Hepatocyte (in vitro differentiated cells): ENCODE measurements at regions not wholly inside any gene's neighbourhood (a gene's known extent, or its start where the extent isn't known, plus 50 kb on each side); places are given as distances from the start of the nearest gene placed in this dataset.
"Not testable (repeated sequence)": the region's sequence is repeated elsewhere in the genome, so short reads cannot be mapped to it uniquely, and the experiment has no call there.

ENCODE experiments used
- DNase-seq: peaks from one replicate; pipeline ENCODE4 v3.0.0-alpha.2; 2016; ENCODE audit warnings: low spot score
- H2AFZ ChIP-seq: fragments of 200-600 bp; sonication (generic); 2 replicates; pipeline ENCODE4 v1.6.0; 2016; ENCODE audit warnings: antibody characterized with exemption, mild to moderate bottlenecking
- H3K27ac ChIP-seq: fragments of 200-600 bp; sonication (generic); 2 replicates; pipeline ENCODE4 v1.5.1; 2016; ENCODE audit warnings: mild to moderate bottlenecking
- H3K27me3 ChIP-seq: fragments of 200-600 bp; sonication (generic); 2 replicates; pipeline ENCODE4 v1.6.1; 2016
- H3K36me3 ChIP-seq: fragments of 200-600 bp; sonication (generic); replicated peaks from 2 replicates; pipeline ENCODE4 v1.5.1; 2016; ENCODE audit warnings: low read depth; ENCODE audit not compliant: insufficient read depth
- H3K4me1 ChIP-seq: fragments of 200-600 bp; sonication (generic); 2 replicates; pipeline ENCODE4 v1.5.1; 2016; ENCODE audit warnings: mild to moderate bottlenecking, moderate library complexity; ENCODE audit not compliant: insufficient read depth
- H3K4me2 ChIP-seq: fragments of 200-600 bp; sonication (generic); 2 replicates; pipeline ENCODE4 v1.6.0; 2016
- H3K4me3 ChIP-seq: fragments of 200-600 bp; sonication (generic); 2 replicates; pipeline ENCODE4 v1.5.1; 2016; ENCODE audit warnings: mild to moderate bottlenecking
- H3K79me2 ChIP-seq: fragments of 200-600 bp; sonication (generic); 2 replicates; pipeline ENCODE4 v1.6.0; 2017; ENCODE audit warnings: mild to moderate bottlenecking
- H3K9me2 ChIP-seq: fragments of 200-600 bp; sonication (generic); replicated peaks from 2 replicates; pipeline ENCODE4 v1.6.0; 2017; ENCODE audit warnings: mild to moderate bottlenecking; ENCODE audit not compliant: insufficient read depth
- H3K9me3 ChIP-seq: fragments of 200-600 bp; sonication (generic); 2 replicates; pipeline ENCODE4 v1.5.1; 2016; ENCODE audit warnings: low read depth, mild to moderate bottlenecking
- H4K20me1 ChIP-seq: fragments of 200-600 bp; sonication (generic); 2 replicates; pipeline ENCODE4 v1.6.0; 2016; ENCODE audit warnings: mild to moderate bottlenecking; ENCODE audit not compliant: insufficient read depth, poor library complexity, severe bottlenecking
- CTCF ChIP-seq: fragments of 200-600 bp; sonication (generic); IDR thresholded peaks from 2 replicates; pipeline ENCODE4 v1.5.1; 2016; ENCODE audit warnings: antibody characterized with exemption, mild to moderate bottlenecking; ENCODE audit not compliant: poor library complexity
- EZH2 ChIP-seq: fragments of 200-600 bp; sonication (generic); IDR thresholded peaks from 2 replicates; pipeline ENCODE4 v1.6.1; 2016; ENCODE audit warnings: antibody characterized with exemption, mild to moderate bottlenecking, borderline replicate concordance
- EZH2phosphoT487 ChIP-seq: fragments of 200-600 bp; sonication (generic); IDR thresholded peaks from one replicate; pipeline ENCODE4 v1.6.1; 2018; ENCODE audit warnings: antibody characterized with exemption, mild to moderate bottlenecking, low read depth, moderate library complexity; ENCODE audit not compliant: unreplicated experiment, severe bottlenecking
- WGBS: methylation state at CpG from one replicate; pipeline ENCODE4 v1.1.6; 2016; ENCODE audit warnings: low lambda C conversion rate; ENCODE audit errors: missing lambda C conversion rate; 5-methylcytosine and 5-hydroxymethylcytosine counted together

GRCh38 chrX:93468075-93468474, 205.3 kb downstream of the NAP1L3 start:
- H3K79me2 ChIP-seq, result no peaks in the 10 kb centered on the region
- no peak overlapping the region for H2AFZ ChIP-seq
- no peak for DNase-seq
- H3K9me3 ChIP-seq, result no peaks in the 10 kb centered on the region
- no peaks in the 10 kb centered on the region for H3K4me1 ChIP-seq
- no peak for TF ChIP-seq EZH2
- TF ChIP-seq CTCF, result no peak
- no peak for TF ChIP-seq EZH2phosphoT487
- no peaks in the 10 kb centered on the region for H3K36me3 ChIP-seq
- no peak overlapping the region for H3K4me3 ChIP-seq
- WGBS, result 92% methylated on average over 4 of the region's 4 CpGs
- H3K4me2 ChIP-seq, result no peak overlapping the region
- H4K20me1 ChIP-seq, result no peaks in the 10 kb centered on the region
- no peaks in the 10 kb centered on the region for H3K9me2 ChIP-seq
- H3K27ac ChIP-seq, result no peak overlapping the region
- H3K27me3 ChIP-seq, result no peaks in the 10 kb centered on the region

- Histone ChIP-seq H3K27ac (no peak overlapping the region), H3K27me3 (no peaks in the 10 kb centered on the region), H3K4me2 (no peak overlapping the region), H4K20me1 (no peaks in the 10 kb centered on the region), H3K9me2 (no peaks in the 10 kb centered on the region), H3K79me2 (no peaks in the 10 kb centered on the region), H2AFZ (no peak overlapping the region), H3K9me3 (no peaks in the 10 kb centered on the region), H3K4me3 (no peak overlapping the region), H3K36me3 (no peaks in the 10 kb centered on the region), H3K4me1 (no peaks in the 10 kb centered on the region)
- no peak for TF ChIP-seq CTCF
- TF ChIP-seq EZH2phosphoT487, result no peak
- TF ChIP-seq EZH2, result no peak
- 95% methylated on average over 1 of the region's 1 CpG for WGBS
- DNase-seq, result no peak
Measured at GRCh38 chrX:93466383-93466782, 207.0 kb downstream of the NAP1L3 start.

DNA sequence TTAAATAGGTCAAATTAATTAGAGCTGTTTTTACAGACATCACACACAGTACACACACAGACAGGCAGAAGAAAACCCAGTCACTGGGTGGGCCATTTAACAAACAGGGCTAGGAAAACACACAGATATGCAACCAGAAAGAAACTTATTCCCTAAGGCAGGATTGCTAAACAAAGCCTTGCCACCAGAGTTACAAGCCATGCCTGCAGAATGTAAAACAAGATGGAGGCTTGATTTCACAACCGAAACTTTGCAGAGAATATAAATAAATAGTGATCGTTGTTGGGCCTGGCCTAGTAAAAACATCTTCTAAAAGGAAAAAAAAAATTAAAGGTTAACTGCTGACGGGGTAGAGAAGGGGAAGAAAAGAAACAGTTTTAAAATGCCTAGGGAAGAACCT, 212.3 kb downstream of the NAP1L3 start:
- no peak overlapping the region for H2AFZ ChIP-seq
- no peak overlapping the region for H3K4me2 ChIP-seq
- H3K4me1 ChIP-seq, result no peaks in the 10 kb centered on the region
- WGBS, result 61% methylated on average over 3 of the region's 3 CpGs
- DNase-seq, result no peak
- no peaks in the 10 kb centered on the region for H3K27me3 ChIP-seq
- no peaks in the 10 kb centered on the region for H3K79me2 ChIP-seq
- no peaks in the 10 kb centered on the region for H3K36me3 ChIP-seq
- H3K9me2 ChIP-seq, result no peaks in the 10 kb centered on the region
- H3K4me3 ChIP-seq, result no peak overlapping the region
- TF ChIP-seq EZH2, result no peak
- TF ChIP-seq CTCF, result no peak
- no peak for TF ChIP-seq EZH2phosphoT487
- no peaks in the 10 kb centered on the region for H4K20me1 ChIP-seq
- no peak overlapping the region for H3K27ac ChIP-seq
- H3K9me3 ChIP-seq, result no peaks in the 10 kb centered on the region

GRCh38 chrX:93454509-93454908, 218.9 kb downstream of the NAP1L3 start:
- TF ChIP-seq EZH2phosphoT487 (no peak), CTCF (no peak), EZH2 (no peak)
- Histone ChIP-seq H4K20me1 (no peaks in the 10 kb centered on the region), H3K4me2 (no peak overlapping the region), H3K36me3 (no peaks in the 10 kb centered on the region), H3K4me1 (no peaks in the 10 kb centered on the region), H3K9me3 (no peaks in the 10 kb centered on the region), H3K27ac (no peak overlapping the region), H3K79me2 (no peaks in the 10 kb centered on the region), H3K4me3 (no peak overlapping the region), H3K27me3 (no peaks in the 10 kb centered on the region), H2AFZ (no peak overlapping the region), H3K9me2 (no peaks in the 10 kb centered on the region)
- no peak for DNase-seq
- 89% methylated on average over 1 of the region's 1 CpG for WGBS

DNA sequence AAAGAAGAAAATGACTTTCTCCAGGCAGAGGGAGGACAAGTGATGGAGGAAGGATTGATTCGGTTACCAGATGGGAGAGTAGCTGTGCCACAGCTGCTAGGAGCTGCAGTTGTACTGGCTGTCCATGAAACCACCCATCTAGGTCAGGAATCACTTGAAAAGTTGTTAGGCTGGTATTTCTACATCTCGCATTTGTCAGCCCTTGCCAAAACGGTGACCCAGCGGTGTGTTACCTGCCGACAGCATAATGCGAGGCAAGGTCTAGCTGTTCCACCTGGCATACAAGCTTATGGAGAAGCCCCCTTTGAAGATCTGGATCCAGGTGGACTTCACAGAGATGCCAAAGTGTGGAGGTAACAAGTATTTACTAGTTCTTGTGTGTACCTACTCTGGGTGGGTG, 238.7 kb downstream of the NAP1L3 start:
- not testable (repeated sequence) for H4K20me1 ChIP-seq, H3K36me3 ChIP-seq, H3K4me3 ChIP-seq, H3K27ac ChIP-seq, DNase-seq, H3K4me1 ChIP-seq, H2AFZ ChIP-seq, H3K9me3 ChIP-seq, H3K9me2 ChIP-seq, H3K79me2 ChIP-seq, H3K4me2 ChIP-seq, H3K27me3 ChIP-seq
- WGBS, result 88% methylated on average over 6 of the region's 6 CpGs
